NCI-H1092 treated with DMSO at 0.1 percent for 48 hours (cell line): ENCODE measurements at regions not wholly inside any gene's neighbourhood (a gene's known extent, or its start where the extent isn't known, plus 50 kb on each side); places are given as distances from the start of the nearest gene placed in this dataset.

Source experiments
- DNase-seq: peaks from one replicate; lab custom pipeline; 2025; lab: John Stamatoyannopoulos, UW

- no peak for DNase-seq
These were observed 217.9 kb upstream of the RND3 start for GRCh38 chr2:150705357-150705756.

GRCh38 chr2:150702791-150703190, 215.3 kb upstream of the RND3 start:
- no peak for DNase-seq

GRCh38 chr2:150700666-150701580, 213.5 kb upstream of the RND3 start:
- no peak for DNase-seq

DNA sequence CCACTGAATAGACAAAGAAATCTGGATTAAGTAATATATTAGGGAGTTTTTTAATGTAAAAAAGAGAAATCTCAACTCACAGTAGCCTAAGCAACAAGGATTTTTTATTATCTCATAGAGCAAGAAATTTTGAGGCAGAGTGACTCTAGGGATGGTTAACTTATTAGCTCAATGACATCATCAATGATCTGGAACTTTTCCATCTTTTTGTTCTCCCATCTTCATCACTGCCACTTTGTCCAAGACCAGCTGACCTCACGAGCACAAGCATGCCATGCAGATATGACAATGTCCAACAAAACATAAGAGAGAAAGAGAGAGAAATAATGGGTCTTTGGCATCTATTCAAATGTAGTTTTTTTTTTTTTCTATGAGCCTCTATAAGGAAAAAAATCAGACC, 211.8 kb upstream of the RND3 start:
- DNase-seq, result no peak

- no peak for DNase-seq
These were observed 210.7 kb upstream of the RND3 start for GRCh38 chr2:150698016-150698661.

DNA sequence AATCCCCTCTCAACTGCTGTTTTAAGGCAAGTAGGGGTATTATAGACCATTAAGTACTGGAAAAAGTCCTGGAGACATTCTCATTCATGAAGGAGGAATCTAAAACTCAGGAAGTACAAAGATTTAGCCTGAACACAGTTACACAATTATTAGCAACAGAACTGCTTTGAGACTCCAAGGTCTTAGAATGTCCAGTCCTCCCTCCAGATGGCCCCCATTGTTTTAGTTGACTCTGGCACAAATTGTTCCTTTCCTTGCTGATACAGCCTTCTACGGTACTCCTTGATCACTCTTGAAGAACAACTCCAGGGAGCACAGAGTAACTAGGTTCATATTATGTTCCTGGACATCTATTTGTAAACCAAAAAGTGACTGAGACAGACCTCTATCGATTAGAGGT, 210.1 kb upstream of the RND3 start:
- DNase-seq, result no peak

- DNase-seq, result no peak
These were observed 208.1 kb upstream of the RND3 start for GRCh38 chr2:150695451-150696135.

- DNase-seq, result no peak
These were observed 206.1 kb upstream of the RND3 start for GRCh38 chr2:150693556-150693955.

DNA sequence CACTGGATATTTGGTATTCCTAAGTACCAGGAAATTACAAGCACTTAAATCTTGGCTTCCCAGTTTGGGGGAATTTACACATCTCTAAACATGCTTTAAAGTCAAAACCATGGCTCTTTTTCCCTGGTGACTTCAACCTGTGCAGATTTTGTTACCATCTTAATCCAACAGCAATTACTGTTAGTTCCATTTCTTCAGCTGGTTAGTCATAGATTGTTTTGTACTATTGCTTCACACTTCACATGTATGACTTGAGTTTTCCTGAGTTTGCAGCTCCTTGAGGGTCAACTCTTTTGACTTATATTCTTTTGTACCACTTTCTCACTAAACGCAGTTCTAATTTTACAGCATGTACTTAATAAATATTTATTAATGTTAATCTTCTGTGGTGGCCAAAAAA, 203.4 kb upstream of the RND3 start:
- no peak for DNase-seq

DNA sequence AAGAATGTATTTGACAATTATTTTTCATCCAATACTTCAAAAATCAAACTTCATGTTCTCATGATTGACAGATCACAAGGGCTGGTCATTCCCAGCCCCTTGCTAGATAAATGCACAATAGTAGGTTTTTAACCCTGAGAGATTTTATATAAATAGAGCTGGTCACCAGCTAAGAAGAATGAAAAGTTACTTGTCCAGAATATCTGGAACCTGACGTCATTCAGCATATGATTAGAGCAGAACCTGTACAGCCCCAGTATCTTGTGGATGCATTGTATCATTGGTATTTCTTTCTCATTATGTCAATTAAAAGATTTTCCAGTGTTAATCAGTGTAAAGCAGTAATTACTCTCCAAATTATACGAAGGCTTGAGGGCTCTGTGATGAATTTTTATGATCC, 202.8 kb upstream of the RND3 start:
- DNase-seq, result no peak

- no peak for DNase-seq
These were observed 202.1 kb upstream of the RND3 start for GRCh38 chr2:150689590-150689989.

- no peak for DNase-seq
These were observed 200.5 kb upstream of the RND3 start for GRCh38 chr2:150688016-150688415.

GRCh38 chr2:150686391-150686790, 198.9 kb upstream of the RND3 start:
- no peak for DNase-seq

- no peak for DNase-seq
These were observed 193.8 kb upstream of the RND3 start for GRCh38 chr2:150681120-150681804.

DNA sequence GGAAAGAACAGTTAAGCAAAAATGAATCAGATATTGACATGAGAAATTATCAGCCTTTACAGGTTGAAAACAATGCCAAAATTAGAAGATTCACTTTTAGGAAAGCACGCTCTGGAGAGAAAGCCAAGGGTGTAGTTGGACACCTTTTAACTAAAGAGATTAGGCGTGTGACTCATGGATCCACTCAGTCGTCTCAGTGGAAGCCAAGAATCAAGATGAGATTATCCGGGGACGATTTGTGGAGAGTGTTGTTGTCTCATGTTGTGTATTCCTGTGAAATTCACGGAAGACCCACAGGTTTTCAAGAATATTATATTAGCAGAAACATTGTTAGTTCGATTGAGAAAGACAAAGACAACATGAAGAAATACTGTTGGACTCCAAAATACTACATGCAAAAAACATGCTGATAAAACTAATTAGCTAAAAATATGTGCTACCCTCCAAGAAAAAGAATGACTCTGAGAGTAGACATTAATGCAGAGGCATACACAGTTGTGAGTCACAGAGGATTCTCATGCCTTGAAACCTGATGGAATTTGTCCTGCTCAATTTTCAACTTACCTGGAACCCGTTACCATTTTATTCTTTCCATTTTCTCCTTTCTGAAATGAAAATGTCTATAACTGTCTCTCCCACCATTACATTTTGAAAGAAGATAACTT, 192.1 kb upstream of the RND3 start:
- DNase-seq, result no peak

GRCh38 chr2:150677551-150677950, 190.1 kb upstream of the RND3 start:
- no peak for DNase-seq

- DNase-seq, result no peak
These were observed 189.4 kb upstream of the RND3 start for GRCh38 chr2:150676747-150677383.

GRCh38 chr2:150675807-150676206, 188.3 kb upstream of the RND3 start:
- DNase-seq, result no peak

DNA sequence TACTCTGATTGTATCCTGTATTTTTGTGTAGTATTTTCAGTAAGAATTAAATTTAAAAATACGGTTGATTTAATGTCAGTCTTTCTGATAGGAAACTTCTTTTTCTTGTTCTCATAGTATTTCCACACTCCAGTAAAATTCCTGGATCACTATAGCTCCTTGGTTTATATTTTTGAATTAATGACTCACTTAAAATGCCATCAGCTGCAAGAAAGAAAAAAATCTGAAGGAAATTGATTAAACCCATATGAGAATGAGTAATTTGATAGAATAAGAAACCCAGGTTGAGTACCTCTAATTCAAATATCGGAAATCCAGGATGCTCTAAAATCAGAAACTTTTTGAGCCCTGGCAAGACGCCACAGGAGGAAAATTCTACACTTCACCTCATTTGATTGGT, 186.8 kb upstream of the RND3 start:
- DNase-seq, result no peak

DNA sequence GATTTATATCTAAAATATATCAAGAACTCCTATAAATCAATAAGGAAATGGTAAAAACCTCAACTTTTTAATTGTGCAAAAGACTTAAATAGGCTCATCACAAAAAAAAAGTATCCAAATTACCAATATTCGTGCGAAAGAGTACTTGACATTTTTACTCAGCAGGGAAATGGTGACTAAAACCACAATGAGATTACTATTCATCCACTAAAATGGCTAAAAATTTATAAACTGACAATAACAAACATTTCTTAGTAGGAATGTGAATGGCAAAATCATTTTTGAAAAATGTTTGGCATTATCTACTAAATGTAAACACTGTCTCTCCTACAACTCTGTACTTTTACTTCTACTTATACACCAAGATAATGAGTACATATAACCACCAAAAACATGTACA, 184.8 kb upstream of the RND3 start:
- DNase-seq, result no peak

- DNase-seq, result no peak
These were observed 182.0 kb upstream of the RND3 start for GRCh38 chr2:150669492-150669891.
